ENCODE measurements at regions not wholly inside any gene's neighbourhood (a gene's known extent, or its start where the extent isn't known, plus 50 kb on each side); places are given as distances from the start of the nearest gene placed in this dataset.

DNA sequence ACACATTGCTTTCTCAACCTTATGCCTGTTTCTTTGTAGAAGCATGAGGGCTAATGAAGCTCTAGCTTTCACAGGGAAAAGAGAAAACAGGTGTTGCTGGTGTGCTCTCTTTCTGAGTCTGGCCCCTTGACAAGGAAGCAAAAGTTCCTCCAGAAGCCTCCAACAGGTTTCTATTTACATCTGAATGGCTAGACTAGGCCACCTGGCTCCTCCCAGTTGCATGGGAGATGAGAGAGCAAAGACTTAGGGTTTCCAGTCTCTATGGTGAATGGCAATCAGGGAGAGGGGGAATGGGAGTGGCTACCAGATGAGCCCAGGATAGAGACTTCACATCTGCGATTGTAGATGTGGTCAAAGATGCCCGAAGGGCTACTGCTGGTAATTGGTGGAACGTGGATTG lies 138.1 kb upstream of the PLXNC1 start:
- H3K27ac ChIP-seq (ENCODE audit: low read depth): 0 out of 2 replicates have a peak overlapping the region, but pooled peaks have one; percentile 28
- no peaks in the 10 kb centered on the region for H3K27me3 ChIP-seq (ENCODE audit: insufficient read depth)
- H4K20me1 ChIP-seq (replicated peaks; ENCODE audit: insufficient read depth): no peaks in the 10 kb centered on the region
- DNase-seq (ENCODE audit: low spot score) (peak; percentile 92), ATAC-seq (peak; percentile 100)
- no peaks in the 10 kb centered on the region for H3K36me3 ChIP-seq (ENCODE audit: insufficient read depth)
- H2AFZ ChIP-seq: no peak overlapping the region
- peaks cover 11% of the 10 kb centered on the region for H3K4me1 ChIP-seq (ENCODE audit: insufficient read depth)
- no peaks in the 10 kb centered on the region for H3F3A ChIP-seq (replicated peaks; ENCODE audit: low read depth)
- Mint-ChIP-seq H3K4me3 (no peak overlapping the region), H3K36me3 (ENCODE audit: low read depth) (peaks cover 11% of the 10 kb centered on the region; the same call in 2 of the 3 replicates), H3K4me1 (peaks cover 18% of the 10 kb centered on the region; the same call in 2 of the 3 replicates), H3K9me3 (peaks cover 16% of the 10 kb centered on the region), H3K27me3 (ENCODE audit: insufficient read depth, low read depth, poor library complexity) (peaks cover 9% of the 10 kb centered on the region), H3K27ac (no peak overlapping the region; the same call in 1 of the 2 replicates)
- H3K4me3 ChIP-seq: no peak overlapping the region
- no peak for TF ChIP-seq ZNF331 (CRISPR knock-in tag; IDR thresholded peaks at IDR 0.05; ENCODE audit: low read depth)
- 0 out of 2 replicates have a peak, but pooled peaks have one; percentile 33 for TF ChIP-seq POLR2AphosphoS5 (IDR thresholded peaks at IDR 0.05; ENCODE audit: low read depth)
- TF ChIP-seq CREB1 (CRISPR knock-in tag; IDR thresholded peaks at IDR 0.05; ENCODE audit: low read depth): no peak
- TF ChIP-seq, protein P1, sequence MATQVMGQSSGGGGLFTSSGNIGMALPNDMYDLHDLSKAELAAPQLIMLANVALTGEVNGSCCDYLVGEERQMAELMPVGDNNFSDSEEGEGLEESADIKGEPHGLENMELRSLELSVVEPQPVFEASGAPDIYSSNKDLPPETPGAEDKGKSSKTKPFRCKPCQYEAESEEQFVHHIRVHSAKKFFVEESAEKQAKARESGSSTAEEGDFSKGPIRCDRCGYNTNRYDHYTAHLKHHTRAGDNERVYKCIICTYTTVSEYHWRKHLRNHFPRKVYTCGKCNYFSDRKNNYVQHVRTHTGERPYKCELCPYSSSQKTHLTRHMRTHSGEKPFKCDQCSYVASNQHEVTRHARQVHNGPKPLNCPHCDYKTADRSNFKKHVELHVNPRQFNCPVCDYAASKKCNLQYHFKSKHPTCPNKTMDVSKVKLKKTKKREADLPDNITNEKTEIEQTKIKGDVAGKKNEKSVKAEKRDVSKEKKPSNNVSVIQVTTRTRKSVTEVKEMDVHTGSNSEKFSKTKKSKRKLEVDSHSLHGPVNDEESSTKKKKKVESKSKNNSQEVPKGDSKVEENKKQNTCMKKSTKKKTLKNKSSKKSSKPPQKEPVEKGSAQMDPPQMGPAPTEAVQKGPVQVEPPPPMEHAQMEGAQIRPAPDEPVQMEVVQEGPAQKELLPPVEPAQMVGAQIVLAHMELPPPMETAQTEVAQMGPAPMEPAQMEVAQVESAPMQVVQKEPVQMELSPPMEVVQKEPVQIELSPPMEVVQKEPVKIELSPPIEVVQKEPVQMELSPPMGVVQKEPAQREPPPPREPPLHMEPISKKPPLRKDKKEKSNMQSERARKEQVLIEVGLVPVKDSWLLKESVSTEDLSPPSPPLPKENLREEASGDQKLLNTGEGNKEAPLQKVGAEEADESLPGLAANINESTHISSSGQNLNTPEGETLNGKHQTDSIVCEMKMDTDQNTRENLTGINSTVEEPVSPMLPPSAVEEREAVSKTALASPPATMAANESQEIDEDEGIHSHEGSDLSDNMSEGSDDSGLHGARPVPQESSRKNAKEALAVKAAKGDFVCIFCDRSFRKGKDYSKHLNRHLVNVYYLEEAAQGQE (IDR thresholded peaks at IDR 0.05; ENCODE audit: unreplicated experiment): no peak
- TF ChIP-seq NANOG (IDR thresholded peaks at IDR 0.05; ENCODE audit: borderline replicate concordance): no peak
- no peak for TF ChIP-seq STAT1 (IDR thresholded peaks at IDR 0.05; ENCODE audit: unreplicated experiment)
- peak; percentile 60; the same call in 1 of the 2 replicates for TF ChIP-seq ZNF114 (CRISPR knock-in tag; IDR thresholded peaks at IDR 0.05)
- TF ChIP-seq, protein P2, sequence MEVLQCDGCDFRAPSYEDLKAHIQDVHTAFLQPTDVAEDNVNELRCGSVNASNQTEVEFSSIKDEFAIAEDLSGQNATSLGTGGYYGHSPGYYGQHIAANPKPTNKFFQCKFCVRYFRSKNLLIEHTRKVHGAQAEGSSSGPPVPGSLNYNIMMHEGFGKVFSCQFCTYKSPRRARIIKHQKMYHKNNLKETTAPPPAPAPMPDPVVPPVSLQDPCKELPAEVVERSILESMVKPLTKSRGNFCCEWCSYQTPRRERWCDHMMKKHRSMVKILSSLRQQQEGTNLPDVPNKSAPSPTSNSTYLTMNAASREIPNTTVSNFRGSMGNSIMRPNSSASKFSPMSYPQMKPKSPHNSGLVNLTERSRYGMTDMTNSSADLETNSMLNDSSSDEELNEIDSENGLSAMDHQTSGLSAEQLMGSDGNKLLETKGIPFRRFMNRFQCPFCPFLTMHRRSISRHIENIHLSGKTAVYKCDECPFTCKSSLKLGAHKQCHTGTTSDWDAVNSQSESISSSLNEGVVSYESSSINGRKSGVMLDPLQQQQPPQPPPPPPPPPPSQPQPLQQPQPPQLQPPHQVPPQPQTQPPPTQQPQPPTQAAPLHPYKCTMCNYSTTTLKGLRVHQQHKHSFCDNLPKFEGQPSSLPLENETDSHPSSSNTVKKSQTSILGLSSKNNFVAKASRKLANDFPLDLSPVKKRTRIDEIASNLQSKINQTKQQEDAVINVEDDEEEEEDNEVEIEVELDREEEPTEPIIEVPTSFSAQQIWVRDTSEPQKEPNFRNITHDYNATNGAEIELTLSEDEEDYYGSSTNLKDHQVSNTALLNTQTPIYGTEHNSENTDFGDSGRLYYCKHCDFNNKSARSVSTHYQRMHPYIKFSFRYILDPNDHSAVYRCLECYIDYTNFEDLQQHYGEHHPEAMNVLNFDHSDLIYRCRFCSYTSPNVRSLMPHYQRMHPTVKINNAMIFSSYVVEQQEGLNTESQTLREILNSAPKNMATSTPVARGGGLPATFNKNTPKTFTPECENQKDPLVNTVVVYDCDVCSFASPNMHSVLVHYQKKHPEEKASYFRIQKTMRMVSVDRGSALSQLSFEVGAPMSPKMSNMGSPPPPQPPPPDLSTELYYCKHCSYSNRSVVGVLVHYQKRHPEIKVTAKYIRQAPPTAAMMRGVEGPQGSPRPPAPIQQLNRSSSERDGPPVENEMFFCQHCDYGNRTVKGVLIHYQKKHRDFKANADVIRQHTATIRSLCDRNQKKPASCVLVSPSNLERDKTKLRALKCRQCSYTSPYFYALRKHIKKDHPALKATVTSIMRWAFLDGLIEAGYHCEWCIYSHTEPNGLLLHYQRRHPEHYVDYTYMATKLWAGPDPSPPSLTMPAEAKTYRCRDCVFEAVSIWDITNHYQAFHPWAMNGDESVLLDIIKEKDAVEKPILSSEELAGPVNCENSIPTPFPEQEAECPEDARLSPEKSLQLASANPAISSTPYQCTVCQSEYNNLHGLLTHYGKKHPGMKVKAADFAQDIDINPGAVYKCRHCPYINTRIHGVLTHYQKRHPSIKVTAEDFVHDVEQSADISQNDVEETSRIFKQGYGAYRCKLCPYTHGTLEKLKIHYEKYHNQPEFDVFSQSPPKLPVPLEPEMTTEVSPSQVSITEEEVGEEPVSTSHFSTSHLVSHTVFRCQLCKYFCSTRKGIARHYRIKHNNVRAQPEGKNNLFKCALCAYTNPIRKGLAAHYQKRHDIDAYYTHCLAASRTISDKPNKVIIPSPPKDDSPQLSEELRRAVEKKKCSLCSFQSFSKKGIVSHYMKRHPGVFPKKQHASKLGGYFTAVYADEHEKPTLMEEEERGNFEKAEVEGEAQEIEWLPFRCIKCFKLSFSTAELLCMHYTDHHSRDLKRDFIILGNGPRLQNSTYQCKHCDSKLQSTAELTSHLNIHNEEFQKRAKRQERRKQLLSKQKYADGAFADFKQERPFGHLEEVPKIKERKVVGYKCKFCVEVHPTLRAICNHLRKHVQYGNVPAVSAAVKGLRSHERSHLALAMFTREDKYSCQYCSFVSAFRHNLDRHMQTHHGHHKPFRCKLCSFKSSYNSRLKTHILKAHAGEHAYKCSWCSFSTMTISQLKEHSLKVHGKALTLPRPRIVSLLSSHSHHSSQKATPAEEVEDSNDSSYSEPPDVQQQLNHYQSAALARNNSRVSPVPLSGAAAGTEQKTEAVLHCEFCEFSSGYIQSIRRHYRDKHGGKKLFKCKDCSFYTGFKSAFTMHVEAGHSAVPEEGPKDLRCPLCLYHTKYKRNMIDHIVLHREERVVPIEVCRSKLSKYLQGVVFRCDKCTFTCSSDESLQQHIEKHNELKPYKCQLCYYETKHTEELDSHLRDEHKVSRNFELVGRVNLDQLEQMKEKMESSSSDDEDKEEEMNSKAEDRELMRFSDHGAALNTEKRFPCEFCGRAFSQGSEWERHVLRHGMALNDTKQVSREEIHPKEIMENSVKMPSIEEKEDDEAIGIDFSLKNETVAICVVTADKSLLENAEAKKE (CRISPR knock-in tag; IDR thresholded peaks at IDR 0.05): peak; percentile 90
- no peak for TF ChIP-seq EZH2phosphoT487 (IDR thresholded peaks at IDR 0.05; ENCODE audit: unreplicated experiment)
- no peak for TF ChIP-seq EZH2 (IDR thresholded peaks at IDR 0.05; ENCODE audit: low read depth, unreplicated experiment)
- TF ChIP-seq, protein P3, sequence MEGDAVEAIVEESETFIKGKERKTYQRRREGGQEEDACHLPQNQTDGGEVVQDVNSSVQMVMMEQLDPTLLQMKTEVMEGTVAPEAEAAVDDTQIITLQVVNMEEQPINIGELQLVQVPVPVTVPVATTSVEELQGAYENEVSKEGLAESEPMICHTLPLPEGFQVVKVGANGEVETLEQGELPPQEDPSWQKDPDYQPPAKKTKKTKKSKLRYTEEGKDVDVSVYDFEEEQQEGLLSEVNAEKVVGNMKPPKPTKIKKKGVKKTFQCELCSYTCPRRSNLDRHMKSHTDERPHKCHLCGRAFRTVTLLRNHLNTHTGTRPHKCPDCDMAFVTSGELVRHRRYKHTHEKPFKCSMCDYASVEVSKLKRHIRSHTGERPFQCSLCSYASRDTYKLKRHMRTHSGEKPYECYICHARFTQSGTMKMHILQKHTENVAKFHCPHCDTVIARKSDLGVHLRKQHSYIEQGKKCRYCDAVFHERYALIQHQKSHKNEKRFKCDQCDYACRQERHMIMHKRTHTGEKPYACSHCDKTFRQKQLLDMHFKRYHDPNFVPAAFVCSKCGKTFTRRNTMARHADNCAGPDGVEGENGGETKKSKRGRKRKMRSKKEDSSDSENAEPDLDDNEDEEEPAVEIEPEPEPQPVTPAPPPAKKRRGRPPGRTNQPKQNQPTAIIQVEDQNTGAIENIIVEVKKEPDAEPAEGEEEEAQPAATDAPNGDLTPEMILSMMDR (conservative IDR thresholded peaks at IDR 0.05; ENCODE audit: low read depth in 2 of 2): no peak
- TF ChIP-seq, protein P4, sequence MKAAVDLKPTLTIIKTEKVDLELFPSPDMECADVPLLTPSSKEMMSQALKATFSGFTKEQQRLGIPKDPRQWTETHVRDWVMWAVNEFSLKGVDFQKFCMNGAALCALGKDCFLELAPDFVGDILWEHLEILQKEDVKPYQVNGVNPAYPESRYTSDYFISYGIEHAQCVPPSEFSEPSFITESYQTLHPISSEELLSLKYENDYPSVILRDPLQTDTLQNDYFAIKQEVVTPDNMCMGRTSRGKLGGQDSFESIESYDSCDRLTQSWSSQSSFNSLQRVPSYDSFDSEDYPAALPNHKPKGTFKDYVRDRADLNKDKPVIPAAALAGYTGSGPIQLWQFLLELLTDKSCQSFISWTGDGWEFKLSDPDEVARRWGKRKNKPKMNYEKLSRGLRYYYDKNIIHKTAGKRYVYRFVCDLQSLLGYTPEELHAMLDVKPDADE (IDR thresholded peaks at IDR 0.05): no peak
- TF ChIP-seq JUNB (IDR thresholded peaks at IDR 0.05; ENCODE audit: unreplicated experiment): no peak
- 0 out of 2 replicates have a peak overlapping the region, but pooled peaks have one; percentile 4 for H3K4me2 ChIP-seq
- H3K79me2 ChIP-seq (replicated peaks; ENCODE audit: insufficient read depth): no peaks in the 10 kb centered on the region
- peaks cover 3% of the 10 kb centered on the region; the same call in 1 of the 2 replicates for H3K9me2 ChIP-seq (ENCODE audit: insufficient read depth)

Measured in GM23338 (cell line).